Upper lobe of right lung (tissue), 1 donor: ENCODE measurements at regions not wholly inside any gene's neighbourhood (a gene's known extent, or its start where the extent isn't known, plus 50 kb on each side); places are given as distances from the start of the nearest gene placed in this dataset.

Source experiments
- ATAC-seq: fragments of 200-7000 bp; cut with Tn5 transposase; one replicate; pipeline ENCODE4 v1.9.1; 2020; ENCODE audit warnings: mild to moderate bottlenecking, moderate library complexity
- DNase-seq: peaks from one replicate; pipeline ENCODE4 v3.0.0-alpha.2; 2020
- H3K27ac ChIP-seq: fragments of 200-600 bp; one replicate; pipeline ENCODE4 v1.8.0; 2022
- H3K27me3 ChIP-seq: fragments of 200-600 bp; one replicate; pipeline ENCODE4 v1.8.0; 2022; ENCODE audit warnings: mild to moderate bottlenecking
- H3K36me3 ChIP-seq: fragments of 200-600 bp; one replicate; pipeline ENCODE4 v1.8.0; 2022
- H3K4me1 ChIP-seq: fragments of 200-600 bp; one replicate; pipeline ENCODE4 v1.8.0; 2022
- H3K4me3 ChIP-seq: fragments of 200-600 bp; one replicate; pipeline ENCODE4 v1.8.0; 2022; ENCODE audit warnings: mild to moderate bottlenecking
- H3K9me3 ChIP-seq: fragments of 200-600 bp; one replicate; pipeline ENCODE4 v1.8.0; 2022
- intact Hi-C: fragments of 100-400 bp; cut with DNase I; formaldehyde crosslinking; loops from one replicate; pipeline ENCODE4 v1.11.0; 2022
- TF ChIP-seq, protein P1 (sequence below): fragments of 200-600 bp; IDR thresholded peaks from one replicate; pipeline ENCODE4 v1.8.0; 2022; ENCODE audit warnings: antibody characterized with exemption
- donor health status: DM: no; HTN: yes; CAD: no; lungs with severe emphysema.

DNA sequence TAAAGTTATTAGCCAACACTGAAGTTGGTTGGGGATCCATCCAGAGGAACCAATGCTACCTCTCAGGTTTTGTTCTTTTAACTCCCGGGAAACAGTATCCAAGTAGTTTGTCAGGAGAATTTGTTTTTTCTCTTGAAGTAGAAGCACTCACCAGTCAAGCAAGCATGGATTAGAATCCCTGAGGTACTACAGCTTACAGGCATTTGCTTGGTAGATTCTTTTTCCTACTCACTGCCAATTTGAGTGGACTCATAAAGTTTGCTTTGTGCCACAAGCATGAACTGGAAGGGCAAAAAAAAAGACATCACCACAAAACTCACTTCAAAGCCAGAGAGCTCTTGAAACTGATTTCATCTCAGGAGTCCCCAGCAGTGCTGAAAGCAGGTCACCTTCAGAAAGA, 167.4 kb downstream of the MBOAT1 start:
- no peak overlapping the region for H3K4me3 ChIP-seq
- intact Hi-C loops = no loop called here
- H3K36me3 ChIP-seq = no peaks in the 10 kb centered on the region
- H3K27ac ChIP-seq = no peak overlapping the region
- no peaks in the 10 kb centered on the region for H3K27me3 ChIP-seq
- H3K9me3 ChIP-seq = no peaks in the 10 kb centered on the region
- peak; percentile 55 for ATAC-seq
- H3K4me1 ChIP-seq = no peaks in the 10 kb centered on the region
- DNase-seq = no peak
- TF ChIP-seq, protein P1, sequence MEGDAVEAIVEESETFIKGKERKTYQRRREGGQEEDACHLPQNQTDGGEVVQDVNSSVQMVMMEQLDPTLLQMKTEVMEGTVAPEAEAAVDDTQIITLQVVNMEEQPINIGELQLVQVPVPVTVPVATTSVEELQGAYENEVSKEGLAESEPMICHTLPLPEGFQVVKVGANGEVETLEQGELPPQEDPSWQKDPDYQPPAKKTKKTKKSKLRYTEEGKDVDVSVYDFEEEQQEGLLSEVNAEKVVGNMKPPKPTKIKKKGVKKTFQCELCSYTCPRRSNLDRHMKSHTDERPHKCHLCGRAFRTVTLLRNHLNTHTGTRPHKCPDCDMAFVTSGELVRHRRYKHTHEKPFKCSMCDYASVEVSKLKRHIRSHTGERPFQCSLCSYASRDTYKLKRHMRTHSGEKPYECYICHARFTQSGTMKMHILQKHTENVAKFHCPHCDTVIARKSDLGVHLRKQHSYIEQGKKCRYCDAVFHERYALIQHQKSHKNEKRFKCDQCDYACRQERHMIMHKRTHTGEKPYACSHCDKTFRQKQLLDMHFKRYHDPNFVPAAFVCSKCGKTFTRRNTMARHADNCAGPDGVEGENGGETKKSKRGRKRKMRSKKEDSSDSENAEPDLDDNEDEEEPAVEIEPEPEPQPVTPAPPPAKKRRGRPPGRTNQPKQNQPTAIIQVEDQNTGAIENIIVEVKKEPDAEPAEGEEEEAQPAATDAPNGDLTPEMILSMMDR = no peak
